ENCODE measurements at regions not wholly inside any gene's neighbourhood (a gene's known extent, or its start where the extent isn't known, plus 50 kb on each side); places are given as distances from the start of the nearest gene placed in this dataset.

GRCh38 chr12:126191949-126192348 lies 1126.7 kb downstream of the AACS start:
- DNase-seq (ENCODE audit: low read depth): no peak

GRCh38 chr12:126193190-126193589 lies 1128.0 kb downstream of the AACS start:
- no peak for DNase-seq (ENCODE audit: low read depth)
- no peak overlapping the region for H3K4me3 ChIP-seq (replicated peaks; ENCODE audit: low read depth, low read length)
- no peak for TF ChIP-seq CTCF (IDR thresholded peaks at IDR 0.05; ENCODE audit: low read length, missing control alignments)

More at GRCh38 chr12:126191949-126192348, 1126.7 kb downstream of the AACS start:
- no peak overlapping the region for H3K4me3 ChIP-seq (replicated peaks; ENCODE audit: low read depth, low read length)
- TF ChIP-seq CTCF (IDR thresholded peaks at IDR 0.05; ENCODE audit: low read length, missing control alignments): no peak

DNA sequence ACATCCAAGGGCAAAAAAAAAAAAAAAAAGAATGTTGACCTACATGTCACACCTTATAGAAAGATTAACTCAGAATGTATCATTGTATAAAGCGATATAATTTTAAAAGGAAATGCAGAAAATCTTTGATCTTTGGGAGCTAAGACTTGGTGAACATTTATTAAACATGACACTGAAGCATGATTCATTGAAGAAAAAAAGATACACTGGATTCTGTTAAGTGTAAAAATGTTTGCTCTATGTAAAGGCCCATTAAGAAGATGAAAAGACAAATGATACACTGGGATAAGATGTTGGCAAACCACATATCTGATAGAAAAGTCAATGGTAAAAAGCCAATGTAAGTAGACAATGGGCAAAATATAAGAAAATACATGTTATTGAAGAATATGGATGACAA lies 1131.0 kb downstream of the AACS start:
- TF ChIP-seq CTCF (IDR thresholded peaks at IDR 0.05; ENCODE audit: low read length, missing control alignments): no peak
- no peak for DNase-seq (ENCODE audit: low read depth)
- H3K4me3 ChIP-seq (replicated peaks; ENCODE audit: low read depth, low read length): no peak overlapping the region

- no peak for TF ChIP-seq CTCF (IDR thresholded peaks at IDR 0.05; ENCODE audit: low read length, missing control alignments)
- DNase-seq (ENCODE audit: low read depth): no peak
- no peak overlapping the region for H3K4me3 ChIP-seq (replicated peaks; ENCODE audit: low read depth, low read length)
Observed at GRCh38 chr12:126198516-126198915, 1133.3 kb downstream of the AACS start.

DNA sequence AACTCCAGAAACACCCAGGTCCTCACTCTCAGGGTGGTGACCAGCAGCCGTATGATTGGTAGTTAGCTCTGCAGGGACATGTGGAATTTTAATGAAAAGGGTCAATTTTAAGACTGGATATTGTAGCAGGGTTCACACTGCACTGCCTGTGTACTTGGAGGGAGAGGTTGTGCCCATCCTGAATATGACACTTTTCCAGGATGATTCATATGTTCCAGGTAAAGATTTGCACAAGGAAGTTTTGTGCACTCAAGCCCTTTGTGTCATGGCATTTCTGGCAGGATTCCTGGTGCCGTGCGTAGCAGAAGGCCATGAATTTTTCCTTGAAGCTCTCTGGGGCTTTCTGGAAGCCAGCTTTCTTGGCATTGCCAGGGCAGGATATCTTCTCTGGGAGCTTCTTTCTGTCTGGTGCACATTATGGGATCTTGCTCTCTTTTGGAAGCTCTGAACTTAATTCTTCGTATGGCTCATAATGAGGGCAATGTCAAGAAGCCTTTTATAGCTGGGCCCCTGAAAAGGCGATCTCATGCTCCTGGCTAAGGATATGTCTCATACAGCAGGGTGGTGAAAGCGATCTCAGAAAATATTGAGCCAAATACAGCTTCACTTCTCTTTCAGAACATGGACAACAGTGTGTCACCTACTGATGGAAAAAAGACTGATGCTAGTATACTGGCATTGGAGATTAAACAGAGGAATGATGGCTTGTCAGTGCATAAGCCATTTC lies 1133.9 kb downstream of the AACS start:
- no peak for TF ChIP-seq CTCF (IDR thresholded peaks at IDR 0.05; ENCODE audit: low read length, missing control alignments)
- peak; percentile 18 for DNase-seq (ENCODE audit: low read depth)
- no peak overlapping the region for H3K4me3 ChIP-seq (replicated peaks; ENCODE audit: low read depth, low read length)

GRCh38 chr12:126201981-126202537 lies 1136.8 kb downstream of the AACS start:
- no peak for DNase-seq (ENCODE audit: low read depth)
- TF ChIP-seq CTCF (IDR thresholded peaks at IDR 0.05; ENCODE audit: low read length, missing control alignments): no peak
- no peak overlapping the region for H3K4me3 ChIP-seq (replicated peaks; ENCODE audit: low read depth, low read length)

GRCh38 chr12:126204326-126204725 lies 1139.1 kb downstream of the AACS start:
- no peak for DNase-seq (ENCODE audit: low read depth)
- TF ChIP-seq CTCF (IDR thresholded peaks at IDR 0.05; ENCODE audit: low read length, missing control alignments): no peak
- no peak overlapping the region for H3K4me3 ChIP-seq (replicated peaks; ENCODE audit: low read depth, low read length)

All from fibroblast of pulmonary artery (primary cell).